A549 (cell line): ENCODE measurements at regions not wholly inside any gene's neighbourhood (a gene's known extent, or its start where the extent isn't known, plus 50 kb on each side); places are given as distances from the start of the nearest gene placed in this dataset.

Experiments used
- CEBPB ChIP-seq, 2 experiments: fragments of >200 bp in 1 of 2; sonication (Bioruptor Twin) in 1 of 2; formaldehyde crosslinking in 1 of 2; IDR thresholded peaks; 2 replicates each; pipeline ENCODE4 v1.6.1; 2012 to 2016
- EP300 ChIP-seq, 2 experiments: fragments of >200 bp; sonication (Bioruptor Twin); formaldehyde crosslinking; IDR thresholded peaks; 2 replicates in 1 of 2; 3 replicates in 1 of 2; pipeline ENCODE4 v1.6.1; 2016 to 2017
- POLR2A ChIP-seq: IDR thresholded peaks from 2 replicates; pipeline ENCODE4 v1.6.1; 2012; ENCODE audit warnings: mild to moderate bottlenecking, low read length
- RAD21 ChIP-seq, 2 experiments: fragments of >200 bp in 1 of 2; sonication (Bioruptor Twin) in 1 of 2; formaldehyde crosslinking in 1 of 2; IDR thresholded peaks in 1 of 2; conservative IDR thresholded peaks in 1 of 2; 2 replicates in 1 of 2; 3 replicates in 1 of 2; pipeline ENCODE4 v1.6.1; 2012 to 2018; ENCODE audit warnings: inconsistent platforms in 1 of 2
- RCOR1 ChIP-seq: fragments of 150-350 bp; IDR thresholded peaks from 2 replicates; pipeline ENCODE4 v1.6.1; 2014; ENCODE audit warnings: antibody characterized with exemption, low read length, low read depth
- RNF2 ChIP-seq: fragments of 200-600 bp; sonication (generic); IDR thresholded peaks from 2 replicates; pipeline ENCODE4 v1.6.1; 2016; ENCODE audit warnings: low read depth, mild to moderate bottlenecking, antibody characterized with exemption, moderate library complexity, borderline replicate concordance
- TF ChIP-seq, protein P1 (sequence below): IDR thresholded peaks from 2 replicates; pipeline ENCODE4 v1.6.1; 2012; ENCODE audit warnings: low read depth, borderline replicate concordance

DNA sequence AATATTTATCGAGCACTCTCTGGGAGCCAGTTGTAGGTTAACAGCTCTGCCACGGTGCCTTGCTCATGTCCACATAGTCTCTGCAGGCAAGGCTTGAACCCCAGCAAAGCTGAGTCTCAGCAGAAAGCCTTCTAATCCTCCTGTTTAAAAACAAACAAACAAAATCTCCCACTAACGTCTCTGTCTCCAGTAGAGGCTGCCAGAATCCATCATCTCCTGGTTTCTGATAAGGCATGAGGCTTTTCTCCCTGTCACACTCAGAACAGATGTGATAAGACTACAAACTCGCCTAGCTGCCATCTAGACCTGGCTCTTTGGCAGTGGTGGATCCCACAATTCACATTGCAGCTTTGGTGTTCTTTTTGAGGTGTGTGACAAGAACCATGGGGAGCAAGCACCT, 813.2 kb downstream of the AACS start:
- TF ChIP-seq RCOR1 (no peak), POLR2A (no peak), RAD21 (conservative IDR thresholded peaks at IDR 0.05 in 1 of 2, IDR thresholded peaks at IDR 0.05 in 1 of 2) (no peak), EP300 (IDR thresholded peaks at IDR 0.05) (no peak), RNF2 (no peak), CEBPB (IDR thresholded peaks at IDR 0.05) (no peak)
- TF ChIP-seq, protein P1, sequence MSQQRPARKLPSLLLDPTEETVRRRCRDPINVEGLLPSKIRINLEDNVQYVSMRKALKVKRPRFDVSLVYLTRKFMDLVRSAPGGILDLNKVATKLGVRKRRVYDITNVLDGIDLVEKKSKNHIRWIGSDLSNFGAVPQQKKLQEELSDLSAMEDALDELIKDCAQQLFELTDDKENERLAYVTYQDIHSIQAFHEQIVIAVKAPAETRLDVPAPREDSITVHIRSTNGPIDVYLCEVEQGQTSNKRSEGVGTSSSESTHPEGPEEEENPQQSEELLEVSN = no peak
